ENCODE measurements at regions not wholly inside any gene's neighbourhood (a gene's known extent, or its start where the extent isn't known, plus 50 kb on each side); places are given as distances from the start of the nearest gene placed in this dataset.

GRCh38 chr4:107270614-107271013 lies 234.5 kb upstream of the DKK2 start:
- TF ChIP-seq CTCF (IDR thresholded peaks at IDR 0.05) (no peak), POLR2A (IDR thresholded peaks at IDR 0.05) (no peak)
